Lung microvascular endothelial cell (primary cell): ENCODE measurements at regions not wholly inside any gene's neighbourhood (a gene's known extent, or its start where the extent isn't known, plus 50 kb on each side); places are given as distances from the start of the nearest gene placed in this dataset.
"Not testable (repeated sequence)": the region's sequence is repeated elsewhere in the genome, so short reads cannot be mapped to it uniquely, and the experiment has no call there.

Source experiments
- DNase-seq, 2 donors: peaks; one replicate each; pipeline versions ENCODE4 v3.0.0 to v3.0.0-alpha.2; 2010; ENCODE audit warnings: low read depth in 2 of 2

DNA sequence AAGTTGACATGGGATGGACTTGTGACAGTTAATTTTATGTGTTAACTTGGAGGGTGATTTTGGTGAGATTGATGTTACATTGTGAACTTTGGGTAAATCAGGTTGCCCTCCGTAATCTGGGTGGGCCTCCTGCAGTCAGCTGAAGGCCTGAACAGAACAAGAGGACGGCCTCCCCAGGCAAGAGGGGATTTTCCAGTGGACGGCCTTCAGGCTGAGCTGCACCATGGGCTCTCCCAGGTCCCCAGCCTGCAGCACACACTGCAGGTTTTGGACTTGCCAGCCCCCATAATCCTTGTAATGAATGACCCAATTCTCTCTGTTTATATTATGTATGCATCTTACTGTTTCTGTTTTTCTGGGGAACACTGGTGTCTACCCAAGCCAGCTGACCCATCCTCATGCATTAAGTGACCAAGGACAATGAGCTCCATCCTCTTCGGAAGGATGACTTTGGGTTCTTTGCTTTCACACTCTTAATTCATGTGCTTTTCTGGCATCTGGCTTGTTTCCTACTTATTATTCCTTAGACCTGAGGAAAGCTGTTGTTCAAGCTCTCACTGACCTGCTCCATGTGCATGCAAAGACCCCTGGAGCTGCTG is 64.2 kb downstream of the DACT2 start:
- DNase-seq = no peak

DNA sequence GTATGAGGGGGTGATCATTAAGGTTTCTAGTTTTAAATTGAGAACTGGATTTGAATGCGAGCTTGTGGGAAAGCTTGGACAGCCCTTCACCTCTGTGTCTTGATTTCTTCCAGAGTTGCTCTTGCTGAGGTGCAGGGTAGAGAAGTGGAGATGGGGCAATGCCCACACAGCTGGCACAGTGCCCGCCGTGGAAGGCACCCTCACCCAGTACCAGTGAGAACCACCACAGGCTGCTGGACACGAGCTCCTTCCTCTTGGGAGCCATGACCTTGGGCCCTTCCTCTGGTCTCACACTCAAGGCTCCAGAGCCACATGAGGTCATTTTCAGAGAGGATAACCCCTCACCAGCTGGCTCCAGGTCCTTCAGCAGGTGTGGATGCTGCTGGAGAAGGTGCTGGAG is 67.3 kb downstream of the DACT2 start:
- DNase-seq = no peak

GRCh38 chr6:168250250-168250649 is 69.3 kb downstream of the DACT2 start:
- no peak for DNase-seq

DNA sequence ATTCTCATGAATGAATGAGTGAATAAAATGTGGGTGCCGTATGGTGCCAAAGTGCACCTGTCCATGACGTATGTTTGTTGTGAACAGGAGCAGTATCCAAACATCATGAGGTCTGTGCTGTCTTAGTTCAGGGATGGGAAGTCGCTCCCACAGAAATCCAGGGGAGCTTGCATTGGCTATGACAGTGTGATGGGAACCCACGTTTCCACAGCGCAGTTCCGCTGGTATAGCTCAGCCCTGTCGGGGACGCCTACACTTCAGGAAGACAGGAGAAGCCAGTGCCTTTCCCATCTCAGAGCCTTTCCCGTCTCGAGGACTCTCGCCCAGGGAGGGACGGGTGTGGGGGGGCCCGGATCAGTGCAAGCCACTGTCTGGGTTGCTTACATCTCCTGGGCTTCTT is 69.8 kb downstream of the DACT2 start:
- no peak for DNase-seq

DNA sequence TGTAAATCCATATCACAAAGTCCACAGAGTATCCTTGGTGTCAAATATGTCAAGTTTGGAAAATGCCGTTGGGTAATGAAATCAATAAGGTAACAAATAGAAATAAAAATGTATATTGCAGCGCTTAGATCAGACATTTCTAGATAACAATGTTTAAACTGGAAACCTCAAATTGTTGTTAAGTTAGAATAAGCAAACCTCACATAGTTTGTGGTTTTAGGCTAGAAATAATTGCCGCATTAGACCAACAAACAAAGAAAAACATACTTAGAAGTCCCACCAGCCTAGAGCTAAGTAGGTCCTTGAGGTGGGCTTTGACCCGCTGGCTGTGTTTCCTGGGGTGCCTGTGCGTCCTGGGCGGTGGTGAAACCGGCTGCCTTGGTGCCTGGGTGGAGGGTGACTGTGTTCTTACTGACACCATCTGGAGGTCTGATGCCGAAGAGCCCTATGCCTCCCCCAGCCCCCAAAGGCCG is 71.4 kb downstream of the DACT2 start:
- no peak for DNase-seq

- no peak for DNase-seq
These were observed 72.0 kb downstream of the DACT2 start for GRCh38 chr6:168247443-168248147.

DNA sequence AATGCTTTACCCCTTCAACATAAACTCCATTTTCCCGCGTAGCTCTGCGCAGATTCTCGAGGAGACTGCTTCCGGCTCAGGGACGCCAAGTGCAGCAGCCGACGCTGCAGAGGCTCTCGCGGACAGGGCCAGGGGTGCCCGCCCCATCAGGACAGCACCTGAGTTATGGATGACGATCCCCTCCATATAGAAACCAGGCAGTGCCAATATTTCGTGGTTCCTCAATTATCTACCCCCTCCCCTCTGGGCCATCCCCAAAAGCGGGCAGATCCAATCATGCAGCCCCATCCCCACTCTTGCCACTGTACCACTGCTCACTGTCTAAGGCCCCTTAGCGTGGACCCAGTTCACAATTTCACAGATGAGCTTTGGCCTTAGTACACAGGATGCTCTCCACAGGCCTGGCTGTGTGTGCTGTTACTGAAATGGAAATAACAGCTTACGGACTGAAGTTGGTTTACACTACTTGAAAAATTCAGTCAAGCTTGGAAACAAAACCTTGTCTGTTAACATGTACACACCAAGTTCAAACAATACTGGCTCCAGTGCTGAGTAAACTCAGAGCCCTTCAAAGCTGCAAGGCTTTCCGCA is 74.5 kb downstream of the DACT2 start:
- no peak for DNase-seq

GRCh38 chr6:168243812-168244376 is 75.7 kb downstream of the DACT2 start:
- no peak for DNase-seq

DNA sequence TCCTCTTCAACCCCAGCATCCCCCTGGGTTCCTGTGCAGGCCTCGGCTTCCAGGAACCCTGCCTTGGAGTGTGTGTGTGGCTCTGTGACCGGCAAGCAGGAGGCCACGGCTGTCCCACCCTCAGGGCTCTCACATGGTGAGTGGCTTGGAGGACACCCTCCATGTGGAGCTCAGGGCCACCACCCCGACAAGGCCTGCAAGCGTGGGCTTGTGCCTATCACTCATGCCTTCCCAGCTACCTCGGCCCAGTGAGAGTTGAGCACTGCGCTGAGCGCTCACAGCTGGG is 76.7 kb downstream of the DACT2 start:
- no peak for DNase-seq

- DNase-seq = no peak
These were observed 77.3 kb downstream of the DACT2 start for GRCh38 chr6:168242111-168242939.

DNA sequence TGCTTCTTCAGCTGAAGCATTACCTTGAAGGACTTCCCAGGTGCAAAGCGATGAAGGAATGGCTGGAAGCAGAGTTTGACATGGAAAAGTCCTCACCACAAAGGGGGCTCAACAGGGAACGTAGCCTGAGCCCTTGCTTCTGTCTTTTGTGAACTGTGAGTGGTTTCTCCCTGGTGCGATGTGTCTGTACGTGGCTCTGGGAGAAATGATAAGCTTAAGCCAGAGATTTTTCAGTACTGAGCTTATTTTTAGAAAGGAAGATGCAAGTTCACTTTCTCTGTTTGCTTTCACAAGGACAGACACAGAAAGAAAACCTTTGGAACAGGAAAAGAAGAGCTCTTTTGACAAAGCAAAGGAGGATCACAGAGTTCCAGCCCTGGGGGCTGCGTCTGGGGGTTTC is 79.4 kb downstream of the DACT2 start:
- no peak for DNase-seq

- DNase-seq = no peak
These were observed 80.4 kb downstream of the DACT2 start for GRCh38 chr6:168239044-168239773.

- DNase-seq = no peak
These were observed 81.2 kb downstream of the DACT2 start for GRCh38 chr6:168238159-168238909.

DNA sequence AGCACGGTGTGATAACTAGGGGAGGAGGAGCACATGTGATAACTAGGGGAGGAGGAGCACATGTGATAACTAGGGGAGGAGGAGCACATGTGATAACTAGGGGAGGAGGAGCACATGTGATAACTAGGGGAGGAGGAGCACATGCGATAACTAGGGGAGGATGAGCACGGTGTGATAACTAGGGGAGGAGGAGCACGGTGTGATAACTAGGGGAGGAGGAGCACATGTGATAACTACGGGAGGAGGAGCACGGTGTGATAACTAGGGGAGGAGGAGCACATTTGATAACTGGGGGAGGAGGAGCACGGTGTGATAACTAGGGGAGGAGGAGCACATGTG is 85.7 kb downstream of the DACT2 start:
- DNase-seq = not testable (repeated sequence)

DNA sequence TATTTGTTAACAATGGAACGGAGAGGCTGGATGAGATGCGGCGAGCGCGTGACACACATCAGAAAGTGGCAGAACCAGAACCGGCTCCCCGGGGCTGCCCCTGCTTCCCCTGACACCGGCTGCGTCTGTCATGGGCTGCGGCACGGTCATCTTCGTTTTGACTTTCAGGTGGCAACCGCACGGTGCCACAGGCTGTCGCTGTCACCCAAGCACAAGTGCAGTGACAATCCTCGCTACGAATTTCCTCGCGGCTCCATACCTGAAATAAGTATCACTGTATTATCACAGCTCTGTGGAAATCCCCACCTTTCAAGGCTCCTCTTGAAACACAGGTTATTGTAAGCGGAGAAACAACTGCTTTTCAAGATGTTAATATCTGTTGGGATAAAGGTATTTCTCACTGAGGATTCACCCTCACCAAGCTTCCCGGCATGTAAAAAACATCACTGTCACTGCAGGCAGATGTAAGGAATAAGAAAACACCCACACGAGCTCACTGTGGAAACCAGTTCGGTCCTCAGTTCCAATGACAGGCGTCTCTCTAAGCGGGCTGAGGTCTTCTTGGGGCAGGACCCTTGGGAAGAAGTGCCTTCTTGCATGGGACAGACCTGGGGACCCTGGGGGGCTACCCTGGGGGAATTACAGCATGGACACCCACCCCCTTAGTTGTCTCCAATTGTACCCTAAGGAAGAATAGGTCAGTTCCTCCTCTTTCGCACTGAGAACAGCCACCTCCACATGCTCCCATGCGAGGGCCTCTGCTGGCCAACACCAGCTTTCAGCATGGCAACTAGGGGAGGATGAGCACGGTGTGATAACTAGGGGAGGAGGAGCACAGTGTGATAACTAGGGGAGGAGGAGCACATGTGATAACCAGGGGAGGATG is 86.3 kb downstream of the DACT2 start:
- no peak for DNase-seq

GRCh38 chr6:168232528-168232927 is 87.0 kb downstream of the DACT2 start:
- no peak for DNase-seq

DNA sequence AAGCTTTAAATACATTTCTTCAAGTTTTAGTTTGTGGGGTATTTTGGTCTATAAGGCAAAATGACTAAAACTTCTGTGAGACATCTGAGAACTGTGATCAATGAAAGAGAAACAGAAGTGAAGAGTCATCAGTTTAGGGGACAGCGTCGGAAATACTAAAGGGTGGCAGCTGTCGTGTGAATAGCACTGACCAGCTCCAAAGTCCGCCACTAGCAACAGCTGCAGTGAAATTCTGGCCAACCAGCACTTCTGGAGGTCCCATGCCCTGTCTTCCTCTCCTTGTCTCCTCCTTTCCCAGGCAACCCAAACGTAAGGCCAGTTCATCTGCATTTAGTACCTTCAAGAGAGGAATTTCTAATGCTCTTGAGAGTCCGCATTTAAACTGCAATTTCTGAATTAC is 87.5 kb downstream of the DACT2 start:
- no peak for DNase-seq

- no peak for DNase-seq
These were observed 88.1 kb downstream of the DACT2 start for GRCh38 chr6:168231393-168231957.

- no peak for DNase-seq
These were observed 90.2 kb downstream of the DACT2 start for GRCh38 chr6:168229368-168229752.
